ENCODE measurements at regions not wholly inside any gene's neighbourhood (a gene's known extent, or its start where the extent isn't known, plus 50 kb on each side); places are given as distances from the start of the nearest gene placed in this dataset.

DNA sequence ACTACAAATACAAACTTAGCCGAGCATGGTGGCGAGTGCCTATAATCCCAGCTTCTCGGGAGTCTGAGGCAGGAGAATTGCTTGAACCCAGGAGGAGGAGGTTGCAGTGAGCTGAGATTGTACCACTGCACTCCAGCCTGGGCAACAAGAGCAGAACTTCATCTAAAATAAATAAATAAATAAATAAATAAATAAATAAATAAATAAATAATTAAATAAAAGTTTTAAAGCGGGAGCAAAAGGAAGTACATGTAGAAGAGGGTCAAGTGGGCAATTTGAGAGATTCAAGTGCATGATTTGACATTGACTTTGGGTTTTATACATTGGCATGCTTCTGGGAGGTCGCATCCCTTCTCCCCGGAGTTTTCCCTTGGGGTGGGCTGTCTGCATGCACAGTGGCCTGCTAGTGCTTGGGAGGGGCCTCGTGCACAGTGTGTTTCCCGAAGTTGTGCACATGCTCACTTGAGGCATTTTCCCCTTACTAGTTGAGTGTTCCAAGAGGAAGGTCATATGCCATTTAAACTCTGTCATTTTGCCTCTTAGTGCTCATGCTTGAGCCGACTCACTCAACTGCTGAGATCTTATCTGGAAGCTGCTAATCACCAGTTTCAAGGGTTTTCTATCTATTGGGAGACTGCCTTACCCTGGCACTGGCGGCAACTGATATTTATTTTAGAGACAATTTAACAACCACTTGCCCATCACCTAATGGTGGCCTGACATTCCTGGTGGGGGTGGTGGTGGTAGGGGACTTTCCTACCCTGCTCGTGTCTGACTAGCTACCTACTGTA is 193.2 kb upstream of the MPHOSPH6 start:
- H3K27me3 ChIP-seq (ENCODE audit: insufficient read depth, poor library complexity, severe bottlenecking) = no peaks in the 10 kb centered on the region
- no peak overlapping the region for H3K27ac ChIP-seq (replicated peaks)
- TF ChIP-seq, protein P1, sequence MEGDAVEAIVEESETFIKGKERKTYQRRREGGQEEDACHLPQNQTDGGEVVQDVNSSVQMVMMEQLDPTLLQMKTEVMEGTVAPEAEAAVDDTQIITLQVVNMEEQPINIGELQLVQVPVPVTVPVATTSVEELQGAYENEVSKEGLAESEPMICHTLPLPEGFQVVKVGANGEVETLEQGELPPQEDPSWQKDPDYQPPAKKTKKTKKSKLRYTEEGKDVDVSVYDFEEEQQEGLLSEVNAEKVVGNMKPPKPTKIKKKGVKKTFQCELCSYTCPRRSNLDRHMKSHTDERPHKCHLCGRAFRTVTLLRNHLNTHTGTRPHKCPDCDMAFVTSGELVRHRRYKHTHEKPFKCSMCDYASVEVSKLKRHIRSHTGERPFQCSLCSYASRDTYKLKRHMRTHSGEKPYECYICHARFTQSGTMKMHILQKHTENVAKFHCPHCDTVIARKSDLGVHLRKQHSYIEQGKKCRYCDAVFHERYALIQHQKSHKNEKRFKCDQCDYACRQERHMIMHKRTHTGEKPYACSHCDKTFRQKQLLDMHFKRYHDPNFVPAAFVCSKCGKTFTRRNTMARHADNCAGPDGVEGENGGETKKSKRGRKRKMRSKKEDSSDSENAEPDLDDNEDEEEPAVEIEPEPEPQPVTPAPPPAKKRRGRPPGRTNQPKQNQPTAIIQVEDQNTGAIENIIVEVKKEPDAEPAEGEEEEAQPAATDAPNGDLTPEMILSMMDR (IDR thresholded peaks at IDR 0.05; ENCODE audit: insufficient read depth, low read length) = no peak
- TF ChIP-seq SPI1 (IDR thresholded peaks at IDR 0.05; ENCODE audit: borderline replicate concordance, low read depth) (no peak), GABPA (IDR thresholded peaks at IDR 0.05; ENCODE audit: low read depth) (no peak)
- no peak for DNase-seq (ENCODE audit: low read depth in 1 of 2, low spot score in 1 of 2)
- H3K4me3 ChIP-seq (replicated peaks; ENCODE audit: insufficient read depth, low read length) = no peak overlapping the region

DNA sequence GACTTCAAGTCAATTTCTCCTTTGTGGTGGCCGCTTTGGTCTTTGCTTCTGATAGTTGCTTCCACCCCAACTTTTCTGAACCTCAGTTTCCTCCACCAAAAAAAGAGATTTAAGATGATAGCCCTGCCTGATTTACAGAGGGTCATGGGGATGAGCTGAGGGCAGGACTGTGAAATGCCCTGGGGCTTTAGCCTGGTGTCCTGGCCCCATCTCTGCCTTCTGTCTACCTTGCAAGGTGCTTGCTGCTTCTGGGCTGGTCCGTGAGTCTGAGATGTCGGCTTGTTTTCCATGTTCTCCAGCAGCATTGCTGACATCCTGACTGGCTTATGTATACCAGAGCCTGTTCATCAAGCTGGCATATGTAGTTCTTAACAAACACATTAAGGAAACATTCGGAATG is 191.9 kb upstream of the MPHOSPH6 start:
- Histone ChIP-seq H3K27ac (replicated peaks) (no peak overlapping the region), H3K4me3 (replicated peaks; ENCODE audit: insufficient read depth, low read length) (no peak overlapping the region), H3K27me3 (ENCODE audit: insufficient read depth, poor library complexity, severe bottlenecking) (peaks cover 5% of the 10 kb centered on the region)
- no peak for DNase-seq (ENCODE audit: low read depth in 1 of 2, low spot score in 1 of 2)
- TF ChIP-seq SPI1 (IDR thresholded peaks at IDR 0.05; ENCODE audit: borderline replicate concordance, low read depth) = no peak
- TF ChIP-seq, protein P2, sequence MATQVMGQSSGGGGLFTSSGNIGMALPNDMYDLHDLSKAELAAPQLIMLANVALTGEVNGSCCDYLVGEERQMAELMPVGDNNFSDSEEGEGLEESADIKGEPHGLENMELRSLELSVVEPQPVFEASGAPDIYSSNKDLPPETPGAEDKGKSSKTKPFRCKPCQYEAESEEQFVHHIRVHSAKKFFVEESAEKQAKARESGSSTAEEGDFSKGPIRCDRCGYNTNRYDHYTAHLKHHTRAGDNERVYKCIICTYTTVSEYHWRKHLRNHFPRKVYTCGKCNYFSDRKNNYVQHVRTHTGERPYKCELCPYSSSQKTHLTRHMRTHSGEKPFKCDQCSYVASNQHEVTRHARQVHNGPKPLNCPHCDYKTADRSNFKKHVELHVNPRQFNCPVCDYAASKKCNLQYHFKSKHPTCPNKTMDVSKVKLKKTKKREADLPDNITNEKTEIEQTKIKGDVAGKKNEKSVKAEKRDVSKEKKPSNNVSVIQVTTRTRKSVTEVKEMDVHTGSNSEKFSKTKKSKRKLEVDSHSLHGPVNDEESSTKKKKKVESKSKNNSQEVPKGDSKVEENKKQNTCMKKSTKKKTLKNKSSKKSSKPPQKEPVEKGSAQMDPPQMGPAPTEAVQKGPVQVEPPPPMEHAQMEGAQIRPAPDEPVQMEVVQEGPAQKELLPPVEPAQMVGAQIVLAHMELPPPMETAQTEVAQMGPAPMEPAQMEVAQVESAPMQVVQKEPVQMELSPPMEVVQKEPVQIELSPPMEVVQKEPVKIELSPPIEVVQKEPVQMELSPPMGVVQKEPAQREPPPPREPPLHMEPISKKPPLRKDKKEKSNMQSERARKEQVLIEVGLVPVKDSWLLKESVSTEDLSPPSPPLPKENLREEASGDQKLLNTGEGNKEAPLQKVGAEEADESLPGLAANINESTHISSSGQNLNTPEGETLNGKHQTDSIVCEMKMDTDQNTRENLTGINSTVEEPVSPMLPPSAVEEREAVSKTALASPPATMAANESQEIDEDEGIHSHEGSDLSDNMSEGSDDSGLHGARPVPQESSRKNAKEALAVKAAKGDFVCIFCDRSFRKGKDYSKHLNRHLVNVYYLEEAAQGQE (IDR thresholded peaks at IDR 0.05; ENCODE audit: insufficient replicate concordance, low read depth) = no peak
- no peak for TF ChIP-seq GABPA (IDR thresholded peaks at IDR 0.05; ENCODE audit: low read depth)

DNA sequence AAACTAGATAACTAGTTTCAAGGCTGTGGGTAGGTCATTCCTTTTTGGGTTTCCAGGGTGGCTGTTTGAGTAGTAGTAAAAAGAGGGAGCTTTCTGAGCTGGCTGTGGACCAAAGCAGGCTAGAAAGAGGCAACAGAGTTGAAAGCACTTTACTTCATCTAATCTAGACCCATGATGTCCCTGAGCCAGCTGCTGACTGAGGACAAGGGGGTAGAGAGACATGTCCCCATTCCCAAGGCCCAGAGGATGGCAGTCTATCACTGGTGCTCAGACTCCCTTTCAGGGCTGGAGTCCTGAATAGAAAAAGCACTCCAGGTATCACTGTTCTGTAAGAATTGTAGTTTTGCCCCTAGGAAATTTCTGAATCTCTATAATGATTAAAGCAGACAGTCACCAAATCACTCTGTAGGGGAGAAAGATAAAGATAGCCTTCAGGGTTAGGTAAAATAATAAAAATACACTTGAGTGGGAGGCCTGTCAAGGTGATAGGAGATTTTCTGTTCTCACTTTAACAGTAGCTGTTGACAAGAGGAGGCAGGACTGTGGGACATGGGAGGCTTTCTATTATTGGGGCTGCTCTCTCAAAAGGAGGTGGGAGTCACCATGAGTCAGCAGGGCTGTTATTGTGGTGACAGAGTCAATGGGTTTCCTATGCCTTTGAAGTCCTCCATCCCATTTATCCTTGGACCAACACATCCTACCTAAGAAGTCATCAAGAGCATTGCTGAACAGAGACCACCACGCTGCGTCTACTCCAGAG is 190.2 kb upstream of the MPHOSPH6 start:
- TF ChIP-seq SPI1 (IDR thresholded peaks at IDR 0.05; ENCODE audit: borderline replicate concordance, low read depth) (no peak), POLR2AphosphoS5 (IDR thresholded peaks at IDR 0.05; ENCODE audit: low read depth) (no peak), GABPA (IDR thresholded peaks at IDR 0.05; ENCODE audit: low read depth) (no peak)
- TF ChIP-seq, protein P1 (IDR thresholded peaks at IDR 0.05; ENCODE audit: insufficient read depth, low read length) = no peak
- TF ChIP-seq, protein P2 (IDR thresholded peaks at IDR 0.05; ENCODE audit: insufficient replicate concordance, low read depth) = no peak
- peaks cover 5% of the 10 kb centered on the region for H3K27me3 ChIP-seq (ENCODE audit: insufficient read depth, poor library complexity, severe bottlenecking)

DNA sequence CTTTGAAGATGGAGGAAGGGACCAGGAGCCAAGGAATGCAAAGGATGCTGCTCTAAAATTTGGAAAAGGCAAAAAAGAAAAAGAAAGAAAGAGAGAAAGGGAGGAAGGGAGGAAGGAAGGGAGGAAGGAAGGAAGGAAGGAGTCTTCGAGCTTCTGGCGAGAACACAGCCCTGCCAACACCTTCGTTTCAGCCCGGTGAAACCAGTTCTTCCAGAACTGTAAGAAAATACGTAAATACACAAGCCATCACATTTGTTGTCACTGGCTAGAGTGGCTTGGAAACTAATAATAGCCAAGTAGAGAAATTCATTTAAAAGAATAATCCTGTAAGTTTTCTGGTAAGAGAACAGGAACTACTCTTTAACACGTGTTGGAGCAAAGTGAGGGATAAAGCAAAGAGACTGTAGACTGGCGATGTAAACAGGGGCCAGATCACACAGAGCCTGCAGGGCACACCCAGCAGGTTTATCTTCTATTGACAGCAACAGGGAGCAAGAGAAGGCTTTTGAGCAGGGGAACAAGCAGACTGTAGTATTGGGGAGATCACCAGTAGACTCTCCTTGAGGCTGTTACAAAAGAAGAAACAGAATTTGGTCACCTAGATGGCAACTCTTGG is 188.7 kb upstream of the MPHOSPH6 start:
- TF ChIP-seq, protein P2 (IDR thresholded peaks at IDR 0.05; ENCODE audit: insufficient replicate concordance, low read depth) = no peak
- no peak for TF ChIP-seq POLR2AphosphoS5 (IDR thresholded peaks at IDR 0.05; ENCODE audit: low read depth)
- TF ChIP-seq SPI1 (IDR thresholded peaks at IDR 0.05; ENCODE audit: borderline replicate concordance, low read depth) = no peak
- no peak for TF ChIP-seq GABPA (IDR thresholded peaks at IDR 0.05; ENCODE audit: low read depth)
- TF ChIP-seq, protein P1 (IDR thresholded peaks at IDR 0.05; ENCODE audit: insufficient read depth, low read length) = no peak
- DNase-seq (ENCODE audit: low read depth in 1 of 2, low spot score in 1 of 2) = no peak
- H3K4me3 ChIP-seq (replicated peaks; ENCODE audit: insufficient read depth, low read length) = no peak overlapping the region
- H3K27me3 ChIP-seq (ENCODE audit: insufficient read depth, poor library complexity, severe bottlenecking) = peaks cover 5% of the 10 kb centered on the region
- H3K27ac ChIP-seq (replicated peaks) = no peak overlapping the region

More for the DNA sequence above, 190.2 kb upstream of the MPHOSPH6 start:
- DNase-seq (ENCODE audit: low read depth in 1 of 2, low spot score in 1 of 2) = no peak
- Histone ChIP-seq H3K4me3 (replicated peaks; ENCODE audit: insufficient read depth, low read length) (no peak overlapping the region), H3K27ac (replicated peaks) (no peak overlapping the region)
